ENCODE measurements at regions not wholly inside any gene's neighbourhood (a gene's known extent, or its start where the extent isn't known, plus 50 kb on each side); places are given as distances from the start of the nearest gene placed in this dataset.

DNA sequence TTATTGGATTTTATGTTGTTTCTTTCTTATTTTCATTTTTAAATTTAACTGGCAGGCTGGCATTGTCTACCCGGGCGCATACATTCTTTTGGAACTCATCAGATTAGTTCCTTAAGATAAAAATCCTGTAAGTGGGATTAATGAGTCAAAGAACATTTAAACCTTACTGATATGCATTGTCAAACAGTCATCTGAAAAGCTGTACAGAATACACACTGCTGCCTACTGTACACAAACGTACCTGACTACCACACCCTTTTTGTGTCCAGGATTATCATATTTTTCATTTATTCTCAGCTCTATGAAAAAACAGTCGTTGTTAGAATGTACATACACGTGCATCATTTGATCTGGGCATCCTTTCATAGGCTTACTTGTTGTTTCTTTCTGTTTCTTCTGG is 358.3 kb downstream of the EFNB2 start:
- WGBS, 2 donors: 76 to 93% methylated on average over 5 of the region's 5 CpGs
- no peak for ATAC-seq
- H3K27me3 ChIP-seq: no peaks in the 10 kb centered on the region
- H3K4me3 ChIP-seq: no peak overlapping the region
- H3K36me3 ChIP-seq: no peaks in the 10 kb centered on the region
- no peaks in the 10 kb centered on the region for H3K4me1 ChIP-seq
- H3K27ac ChIP-seq: no peak overlapping the region
- intact Hi-C loops (cut with DNase I): no loop called here
- TF ChIP-seq CTCF (IDR thresholded peaks at IDR 0.05): no peak
- no peak for DNase-seq
- peaks cover 0 to 13% (median 0%) of the 10 kb centered on the region in 11 donors for H3K9me3 ChIP-seq

- DNase-seq (no peak), ATAC-seq (no peak)
- no peak for TF ChIP-seq CTCF (IDR thresholded peaks at IDR 0.05)
- intact Hi-C loops (cut with DNase I): no loop called here
- no peaks in the 10 kb centered on the region for H3K36me3 ChIP-seq
- no peak overlapping the region for H3K27ac ChIP-seq
- H3K4me3 ChIP-seq: no peak overlapping the region
- no peaks in the 10 kb centered on the region for H3K4me1 ChIP-seq
- 63 to 73% methylated on average over 4 of the region's 4 CpGs for WGBS, 2 donors
- no peaks in the 10 kb centered on the region for H3K27me3 ChIP-seq
- H3K9me3 ChIP-seq: peaks cover 0 to 13% (median 0%) of the 10 kb centered on the region in 11 donors
Measured at GRCh38 chr13:106176117-106176516, 359.3 kb downstream of the EFNB2 start.

- TF ChIP-seq CTCF (IDR thresholded peaks at IDR 0.05): no peak
- Histone ChIP-seq H3K27ac (no peak overlapping the region), H3K4me1 (no peaks in the 10 kb centered on the region), H3K4me3 (no peak overlapping the region), H3K27me3 (no peaks in the 10 kb centered on the region), H3K9me3 (no peaks in the 10 kb centered on the region), H3K36me3 (no peaks in the 10 kb centered on the region)
- ATAC-seq: no peak
- WGBS, 2 donors: 56 to 73% methylated on average over 7 of the region's 7 CpGs
- no peak for DNase-seq
- intact Hi-C loops (cut with DNase I): no loop called here
Measured at GRCh38 chr13:106173891-106174610, 361.4 kb downstream of the EFNB2 start.

DNA sequence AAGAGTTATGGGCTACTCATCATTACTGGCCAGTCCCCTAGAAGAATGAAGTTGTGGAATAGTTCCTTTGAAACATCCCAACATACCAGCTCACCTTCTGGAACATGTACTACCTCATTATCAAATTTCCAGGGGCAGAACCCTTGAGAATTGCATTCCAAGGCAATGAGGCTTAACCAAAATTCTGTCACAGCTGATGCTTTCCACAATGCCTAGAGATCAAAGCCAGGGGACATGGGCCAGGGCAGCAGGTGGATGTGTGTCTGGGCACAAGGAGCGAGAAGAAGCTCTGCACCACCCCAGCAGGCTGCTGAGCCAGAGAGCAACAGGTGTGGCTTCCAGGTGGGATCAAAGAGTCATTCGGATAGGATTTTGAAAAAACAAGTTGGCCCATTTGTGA is 362.1 kb downstream of the EFNB2 start:
- no peak overlapping the region for H3K27ac ChIP-seq
- intact Hi-C loops (cut with DNase I): no loop called here
- ATAC-seq (no peak), DNase-seq (no peak)
- H3K4me3 ChIP-seq: no peak overlapping the region
- no peaks in the 10 kb centered on the region for H3K4me1 ChIP-seq
- no peaks in the 10 kb centered on the region for H3K9me3 ChIP-seq
- no peak for TF ChIP-seq CTCF (IDR thresholded peaks at IDR 0.05)
- no peaks in the 10 kb centered on the region for H3K36me3 ChIP-seq
- WGBS, 2 donors: 84 to 89% methylated on average over 2 of the region's 2 CpGs
- no peaks in the 10 kb centered on the region for H3K27me3 ChIP-seq
